Urinary bladder (tissue), 3 donors: ENCODE measurements at regions not wholly inside any gene's neighbourhood (a gene's known extent, or its start where the extent isn't known, plus 50 kb on each side); places are given as distances from the start of the nearest gene placed in this dataset.

Experiments used
- DNase-seq: peaks from one replicate; pipeline ENCODE4 v3.0.0-alpha.2; 2015; ENCODE audit errors: extremely low spot score
- H3K27ac ChIP-seq: one replicate; pipeline ENCODE4 v1.5.1; 2013; ENCODE audit warnings: low read depth, mild to moderate bottlenecking, moderate library complexity
- H3K36me3 ChIP-seq: one replicate; pipeline ENCODE4 v1.6.1; 2013; ENCODE audit warnings: mild to moderate bottlenecking, moderate library complexity; ENCODE audit not compliant: insufficient read depth
- H3K4me1 ChIP-seq: one replicate; pipeline ENCODE4 v1.6.1; 2013; ENCODE audit warnings: mild to moderate bottlenecking, moderate library complexity; ENCODE audit not compliant: insufficient read depth
- H3K4me3 ChIP-seq: one replicate; pipeline ENCODE4 v1.5.1; 2013; ENCODE audit warnings: low read depth, low read length
- WGBS: extraction: QIAGEN DNeasy Blood & Tissue Kit; methylation state at CpG from one replicate; pipeline ENCODE4 v1.1.7; 2013; 5-methylcytosine and 5-hydroxymethylcytosine counted together
- donor health status: healthy with polysubstance abuse.
- donor health status: healthy.

- Histone ChIP-seq H3K4me1 (no peaks in the 10 kb centered on the region), H3K36me3 (no peaks in the 10 kb centered on the region), H3K27ac (no peak overlapping the region), H3K4me3 (no peak overlapping the region)
- DNase-seq = no peak
- WGBS = 59% methylated on average over 5 of the region's 5 CpGs
Observed at GRCh38 chr7:68474661-68475216, 1123.5 kb upstream of the AUTS2 start.

- H3K36me3 ChIP-seq = no peaks in the 10 kb centered on the region
- no peaks in the 10 kb centered on the region for H3K4me1 ChIP-seq
- no peak for DNase-seq
- peak overlapping the region; percentile 32 for H3K27ac ChIP-seq
- 67% methylated on average over 2 of the region's 2 CpGs for WGBS
- H3K4me3 ChIP-seq = no peak overlapping the region
Observed at GRCh38 chr7:68476966-68477365, 1121.3 kb upstream of the AUTS2 start.

- DNase-seq = no peak
- H3K36me3 ChIP-seq = no peaks in the 10 kb centered on the region
- 64% methylated on average over 1 of the region's 1 CpG for WGBS
- no peak overlapping the region for H3K27ac ChIP-seq
- no peak overlapping the region for H3K4me3 ChIP-seq
- no peaks in the 10 kb centered on the region for H3K4me1 ChIP-seq
Observed at GRCh38 chr7:68478326-68478725, 1119.9 kb upstream of the AUTS2 start.

- no peak for DNase-seq
- no peak overlapping the region for H3K4me3 ChIP-seq
- H3K36me3 ChIP-seq = no peaks in the 10 kb centered on the region
- WGBS = 81% methylated on average over 5 of the region's 5 CpGs
- H3K27ac ChIP-seq = no peak overlapping the region
- no peaks in the 10 kb centered on the region for H3K4me1 ChIP-seq
Observed at GRCh38 chr7:68482800-68483199, 1115.5 kb upstream of the AUTS2 start.

GRCh38 chr7:68484731-68485130 lies 1113.5 kb upstream of the AUTS2 start:
- DNase-seq = no peak
- Histone ChIP-seq H3K27ac (no peak overlapping the region), H3K4me1 (no peaks in the 10 kb centered on the region), H3K36me3 (no peaks in the 10 kb centered on the region), H3K4me3 (no peak overlapping the region)
- 91% methylated on average over 6 of the region's 6 CpGs for WGBS

GRCh38 chr7:68485253-68485917 lies 1112.9 kb upstream of the AUTS2 start:
- DNase-seq = no peak
- Histone ChIP-seq H3K4me3 (no peak overlapping the region), H3K4me1 (no peaks in the 10 kb centered on the region), H3K27ac (no peak overlapping the region), H3K36me3 (no peaks in the 10 kb centered on the region)
- WGBS = 72% methylated on average over 2 of the region's 2 CpGs

- 49% methylated on average over 8 of the region's 8 CpGs for WGBS
- H3K36me3 ChIP-seq = no peaks in the 10 kb centered on the region
- H3K27ac ChIP-seq = no peak overlapping the region
- no peak for DNase-seq
- H3K4me3 ChIP-seq = no peak overlapping the region
- no peaks in the 10 kb centered on the region for H3K4me1 ChIP-seq
Observed at GRCh38 chr7:68488341-68489060, 1109.8 kb upstream of the AUTS2 start.

- no peak overlapping the region for H3K27ac ChIP-seq
- no peak for DNase-seq
- H3K4me3 ChIP-seq = no peak overlapping the region
- 97% methylated on average over 2 of the region's 2 CpGs for WGBS
- no peaks in the 10 kb centered on the region for H3K36me3 ChIP-seq
- no peaks in the 10 kb centered on the region for H3K4me1 ChIP-seq
Observed at GRCh38 chr7:68491523-68492358, 1106.5 kb upstream of the AUTS2 start.

GRCh38 chr7:68492359-68492690 lies 1106.0 kb upstream of the AUTS2 start:
- H3K27ac ChIP-seq = no peak overlapping the region
- no peaks in the 10 kb centered on the region for H3K4me1 ChIP-seq
- no peak overlapping the region for H3K4me3 ChIP-seq
- no peak for DNase-seq
- no peaks in the 10 kb centered on the region for H3K36me3 ChIP-seq
- WGBS = 95% methylated on average over 1 of the region's 1 CpG

GRCh38 chr7:68503400-68503799 lies 1094.9 kb upstream of the AUTS2 start:
- no peak overlapping the region for H3K4me3 ChIP-seq
- no peaks in the 10 kb centered on the region for H3K36me3 ChIP-seq
- no peaks in the 10 kb centered on the region for H3K4me1 ChIP-seq
- H3K27ac ChIP-seq = no peak overlapping the region
- no peak for DNase-seq
- 93% methylated on average over 3 of the region's 3 CpGs for WGBS

GRCh38 chr7:68504716-68505115 lies 1093.6 kb upstream of the AUTS2 start:
- H3K4me1 ChIP-seq = no peaks in the 10 kb centered on the region
- peak; percentile 7 for DNase-seq
- H3K4me3 ChIP-seq = no peak overlapping the region
- no peaks in the 10 kb centered on the region for H3K36me3 ChIP-seq
- H3K27ac ChIP-seq = no peak overlapping the region
- WGBS = 26% methylated on average over 1 of the region's 1 CpG

GRCh38 chr7:68505721-68506120 lies 1092.6 kb upstream of the AUTS2 start:
- no peak for DNase-seq
- Histone ChIP-seq H3K4me1 (no peaks in the 10 kb centered on the region), H3K36me3 (no peaks in the 10 kb centered on the region), H3K27ac (no peak overlapping the region), H3K4me3 (no peak overlapping the region)
- 95% methylated on average over 4 of the region's 4 CpGs for WGBS

GRCh38 chr7:68507668-68508067 lies 1090.6 kb upstream of the AUTS2 start:
- H3K4me3 ChIP-seq = no peak overlapping the region
- DNase-seq = no peak
- H3K4me1 ChIP-seq = no peaks in the 10 kb centered on the region
- no peak overlapping the region for H3K27ac ChIP-seq
- WGBS = 86% methylated on average over 4 of the region's 4 CpGs
- H3K36me3 ChIP-seq = no peaks in the 10 kb centered on the region

- Histone ChIP-seq H3K36me3 (no peaks in the 10 kb centered on the region), H3K27ac (no peak overlapping the region), H3K4me3 (no peak overlapping the region), H3K4me1 (no peaks in the 10 kb centered on the region)
- WGBS = 93% methylated on average over 3 of the region's 3 CpGs
- DNase-seq = no peak
Observed at GRCh38 chr7:68509054-68509453, 1089.2 kb upstream of the AUTS2 start.
